Astrocyte of the spinal cord (primary cell): ENCODE measurements at regions not wholly inside any gene's neighbourhood (a gene's known extent, or its start where the extent isn't known, plus 50 kb on each side); places are given as distances from the start of the nearest gene placed in this dataset.

Experiments used
- DNase-seq: peaks from one replicate; pipeline ENCODE4 v3.0.0; 2011; ENCODE audit warnings: low read depth, low spot score
- H3K4me3 ChIP-seq: 2 replicates; pipeline ENCODE4 v1.5.1; 2011; ENCODE audit warnings: low read depth, mild to moderate bottlenecking, low read length, moderate library complexity
- in situ Hi-C: cut with HindIII; loops from 2 replicates; pipeline ENCODE4 v1.10.0; 2017; ENCODE audit warnings: low sequenced_read_pairs
- TF ChIP-seq, protein P1 (sequence below): IDR thresholded peaks from 2 replicates; pipeline ENCODE4 v1.5.1; 2012; ENCODE audit warnings: low read depth, mild to moderate bottlenecking, low read length, inconsistent platforms

DNA sequence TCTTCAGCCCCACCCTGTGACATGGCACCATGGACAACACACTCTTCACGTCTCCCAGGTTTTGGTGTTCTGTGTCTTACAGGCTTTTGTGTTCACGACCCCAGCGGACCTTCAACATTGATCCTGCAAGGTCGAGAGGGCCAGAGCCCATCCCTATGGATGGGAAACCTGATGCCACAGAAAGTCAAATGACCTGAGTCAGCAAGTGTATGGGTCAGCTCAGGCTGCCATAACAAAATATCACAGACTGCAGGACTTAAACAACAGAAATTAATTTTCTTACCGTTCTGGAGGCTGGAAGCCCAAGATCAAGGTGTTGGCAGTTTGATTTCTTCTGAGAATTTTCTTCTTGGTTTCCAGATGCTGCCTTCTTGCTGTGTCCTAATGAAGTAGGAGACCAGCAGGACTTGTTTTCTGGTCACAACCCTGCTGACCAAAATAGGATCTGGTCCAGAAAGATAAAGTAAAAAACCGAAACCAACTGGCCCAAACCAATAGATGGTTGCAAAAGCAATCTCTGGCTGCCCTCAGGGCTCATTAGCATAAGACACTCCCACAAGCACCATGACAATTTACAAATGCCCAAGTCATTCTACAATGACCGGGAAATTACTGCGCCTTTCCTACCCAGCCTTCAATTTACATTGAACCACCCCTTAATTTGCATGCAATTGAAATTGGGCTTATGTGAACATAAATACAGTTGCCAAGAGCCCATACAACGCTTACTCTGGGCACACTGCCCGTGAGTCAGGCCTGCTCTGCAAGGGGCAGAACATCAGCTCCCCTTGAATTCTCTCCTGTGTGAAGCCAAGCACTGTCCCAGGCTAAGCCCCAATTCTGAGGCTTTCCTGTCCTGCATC is 82.9 kb upstream of the SLC22A11 start:
- H3K4me3 ChIP-seq, result no peak overlapping the region
- in situ Hi-C loops, result no loop called here
- peak; percentile 14 for DNase-seq
- TF ChIP-seq, protein P1, sequence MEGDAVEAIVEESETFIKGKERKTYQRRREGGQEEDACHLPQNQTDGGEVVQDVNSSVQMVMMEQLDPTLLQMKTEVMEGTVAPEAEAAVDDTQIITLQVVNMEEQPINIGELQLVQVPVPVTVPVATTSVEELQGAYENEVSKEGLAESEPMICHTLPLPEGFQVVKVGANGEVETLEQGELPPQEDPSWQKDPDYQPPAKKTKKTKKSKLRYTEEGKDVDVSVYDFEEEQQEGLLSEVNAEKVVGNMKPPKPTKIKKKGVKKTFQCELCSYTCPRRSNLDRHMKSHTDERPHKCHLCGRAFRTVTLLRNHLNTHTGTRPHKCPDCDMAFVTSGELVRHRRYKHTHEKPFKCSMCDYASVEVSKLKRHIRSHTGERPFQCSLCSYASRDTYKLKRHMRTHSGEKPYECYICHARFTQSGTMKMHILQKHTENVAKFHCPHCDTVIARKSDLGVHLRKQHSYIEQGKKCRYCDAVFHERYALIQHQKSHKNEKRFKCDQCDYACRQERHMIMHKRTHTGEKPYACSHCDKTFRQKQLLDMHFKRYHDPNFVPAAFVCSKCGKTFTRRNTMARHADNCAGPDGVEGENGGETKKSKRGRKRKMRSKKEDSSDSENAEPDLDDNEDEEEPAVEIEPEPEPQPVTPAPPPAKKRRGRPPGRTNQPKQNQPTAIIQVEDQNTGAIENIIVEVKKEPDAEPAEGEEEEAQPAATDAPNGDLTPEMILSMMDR, result no peak

DNA sequence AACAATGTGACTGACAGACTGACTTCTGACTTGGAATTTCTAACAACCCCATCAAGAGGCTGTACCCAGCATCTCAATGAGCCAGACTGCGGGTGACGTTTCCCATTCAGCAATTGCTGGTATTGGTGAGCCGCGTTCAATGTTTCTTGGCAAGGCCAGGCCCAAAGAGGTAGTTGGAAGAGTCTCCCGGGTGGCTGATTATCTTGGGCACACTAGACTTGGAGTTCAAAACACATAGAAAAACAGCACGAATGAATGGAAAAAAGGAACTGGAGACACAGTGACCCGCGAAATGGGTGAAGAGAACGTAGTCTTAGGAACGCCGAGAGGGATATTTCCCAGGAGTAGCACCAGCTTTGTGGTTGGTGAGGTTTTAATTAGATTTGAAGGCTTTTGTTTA is 81.1 kb upstream of the SLC22A11 start:
- DNase-seq, result no peak
- TF ChIP-seq, protein P1, result no peak
- in situ Hi-C loops, result no loop called here
- no peak overlapping the region for H3K4me3 ChIP-seq

DNA sequence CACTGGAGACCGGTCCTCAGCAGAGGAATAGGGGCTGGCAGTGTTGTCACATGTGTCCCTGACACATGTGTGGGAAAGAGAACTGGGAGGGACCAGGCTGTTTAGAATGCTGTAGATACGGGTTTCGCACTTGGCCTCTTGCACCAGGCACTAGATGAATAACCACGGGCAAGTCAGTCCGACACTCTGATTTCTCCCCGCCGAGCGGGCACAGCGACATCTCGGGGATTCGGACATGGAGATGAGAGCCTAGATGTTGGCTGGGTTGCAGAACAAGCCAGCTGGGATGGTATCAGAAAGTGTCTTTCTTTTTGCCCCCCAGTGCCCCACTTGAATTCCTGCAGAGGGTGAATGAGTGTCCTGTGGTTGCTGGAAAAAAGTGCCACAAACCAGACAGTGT is 80.6 kb upstream of the SLC22A11 start:
- in situ Hi-C loops, result no loop called here
- TF ChIP-seq, protein P1, result no peak
- no peak overlapping the region for H3K4me3 ChIP-seq
- DNase-seq, result no peak

DNA sequence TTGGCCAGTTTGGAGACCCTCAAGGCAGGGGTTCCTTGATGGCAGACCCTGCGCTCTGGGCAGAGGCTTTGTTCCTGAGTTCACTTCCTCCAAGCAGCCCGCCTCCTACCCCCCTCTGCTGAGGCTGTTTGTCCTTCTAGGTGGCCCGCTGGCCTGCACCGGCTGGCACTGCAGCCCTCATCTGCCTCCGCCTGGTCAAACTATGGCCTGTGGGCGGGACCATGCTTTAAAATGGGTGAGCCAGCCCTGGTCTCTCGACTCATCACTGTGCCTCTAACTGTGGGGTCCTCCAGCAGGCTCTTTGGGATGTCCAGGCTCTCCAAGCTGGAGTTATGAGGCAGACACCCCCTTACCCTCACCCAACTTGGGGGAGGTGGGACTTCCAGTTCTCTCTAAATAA is 78.9 kb upstream of the SLC22A11 start:
- no peak for DNase-seq
- no peak overlapping the region for H3K4me3 ChIP-seq
- in situ Hi-C loops, result no loop called here
- TF ChIP-seq, protein P1, result no peak

DNA sequence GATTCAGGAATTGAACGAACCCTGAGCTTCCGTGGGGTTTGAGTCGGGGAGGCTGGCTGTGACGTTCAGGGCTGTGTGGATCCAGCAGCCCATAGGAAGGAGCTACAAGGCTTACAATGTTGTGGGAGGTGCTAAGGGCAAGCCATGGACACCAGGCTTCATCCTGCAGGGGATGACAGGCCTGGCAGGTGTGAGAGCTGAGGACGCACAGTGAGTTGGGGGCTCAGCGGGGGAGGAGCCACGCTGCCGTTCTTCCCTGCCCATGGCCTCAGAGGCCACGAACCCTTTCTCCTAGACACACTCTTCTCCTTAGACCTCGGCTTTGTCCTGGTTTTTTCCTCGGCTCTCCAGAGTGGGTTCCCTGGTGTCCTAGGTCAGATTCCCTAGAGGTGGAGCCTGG is 78.1 kb upstream of the SLC22A11 start:
- in situ Hi-C loops, result no loop called here
- H3K4me3 ChIP-seq, result no peak overlapping the region
- TF ChIP-seq, protein P1, result no peak
- DNase-seq, result no peak

DNA sequence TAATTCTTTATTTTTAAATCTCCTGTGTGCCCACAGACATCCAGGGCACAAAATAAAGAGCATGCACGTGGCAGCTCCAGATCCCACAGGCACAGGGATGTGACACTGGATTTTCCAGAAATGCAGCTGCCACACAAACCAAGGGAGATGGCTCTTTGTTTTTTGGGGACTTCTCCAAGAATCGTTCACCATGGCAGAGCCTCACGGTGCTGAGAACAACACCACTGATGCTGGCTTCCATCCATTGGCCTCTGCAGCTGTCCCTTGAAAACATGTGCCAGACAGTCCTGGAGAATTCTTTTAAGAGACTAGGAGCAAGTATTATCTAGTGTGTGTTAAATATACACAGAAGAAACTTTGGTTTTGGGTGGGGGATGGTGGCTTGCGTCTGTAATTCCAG is 73.2 kb upstream of the SLC22A11 start:
- no peak for DNase-seq
- TF ChIP-seq, protein P1, result no peak
- no peak overlapping the region for H3K4me3 ChIP-seq
- in situ Hi-C loops, result no loop called here
